ENCODE measurements at regions not wholly inside any gene's neighbourhood (a gene's known extent, or its start where the extent isn't known, plus 50 kb on each side); places are given as distances from the start of the nearest gene placed in this dataset.
"Not testable (repeated sequence)": the region's sequence is repeated elsewhere in the genome, so short reads cannot be mapped to it uniquely, and the experiment has no call there.

DNA sequence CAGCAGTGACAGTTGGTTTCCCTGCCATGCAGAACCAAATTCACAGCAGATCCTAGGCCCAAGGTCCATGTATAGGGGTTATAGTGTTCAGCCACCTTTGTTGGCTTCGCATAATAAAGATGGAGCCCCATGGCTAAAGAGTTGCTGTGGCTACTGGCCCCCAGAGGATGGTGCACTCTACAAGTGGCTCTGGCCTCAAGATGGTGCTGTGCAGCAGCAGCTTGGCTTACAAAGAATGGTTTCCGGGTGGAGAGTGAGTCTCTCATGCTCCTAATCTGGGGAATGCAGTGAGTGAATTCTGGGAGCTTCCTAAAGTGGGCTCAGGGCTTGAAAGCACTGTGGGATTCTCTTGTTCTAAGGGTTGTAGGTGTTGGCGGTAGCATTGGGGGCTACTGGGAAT lies 1199.7 kb downstream of the CNTNAP5 start:
- DNase-seq = no peak

DNA sequence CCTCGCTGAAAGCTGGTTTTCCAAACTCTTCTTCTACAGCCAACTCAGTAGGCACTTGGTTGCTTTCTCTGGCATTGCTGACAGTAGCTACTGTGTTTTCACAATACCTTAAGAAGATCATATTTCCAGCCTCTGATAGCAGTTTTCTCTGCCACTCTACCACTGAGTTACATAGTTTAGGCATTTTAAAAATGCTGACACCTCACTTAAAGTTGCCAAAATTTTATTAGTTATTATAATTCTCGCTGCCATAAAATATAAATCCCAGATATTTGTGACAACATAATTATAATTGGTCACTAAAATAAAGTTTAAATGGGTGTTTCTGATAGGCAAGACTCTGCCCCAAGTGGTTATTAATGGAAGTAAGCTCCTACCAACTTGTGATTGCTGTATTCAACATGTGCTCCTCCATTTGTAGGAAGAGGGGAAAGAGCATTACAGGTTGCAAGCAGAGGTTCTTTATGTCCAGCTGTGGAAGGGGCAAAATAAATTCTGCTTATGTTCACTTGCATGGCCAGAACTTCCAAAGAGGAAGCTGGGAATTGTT lies 1202.8 kb downstream of the CNTNAP5 start:
- peak; percentile 5 to 17 for DNase-seq

DNA sequence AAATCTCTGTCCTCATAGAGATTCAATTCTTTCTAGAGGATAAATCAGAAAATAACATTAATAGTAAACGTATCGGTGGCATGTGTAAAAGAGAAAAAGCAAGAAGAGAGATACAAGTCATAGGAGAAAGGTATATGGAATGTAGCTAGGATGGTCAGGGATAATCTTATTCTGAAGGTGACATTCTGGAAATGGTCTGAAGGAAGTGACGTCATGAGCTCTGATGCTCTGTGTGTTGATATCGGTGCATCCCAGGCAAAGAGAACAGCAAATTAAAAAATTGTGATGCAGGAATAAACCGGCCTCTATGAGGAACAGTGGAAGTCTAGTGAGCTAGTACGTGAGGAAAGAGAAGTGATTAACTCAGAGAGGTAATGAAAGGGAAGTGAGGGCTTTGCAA lies 1215.8 kb downstream of the CNTNAP5 start:
- no peak for DNase-seq

DNA sequence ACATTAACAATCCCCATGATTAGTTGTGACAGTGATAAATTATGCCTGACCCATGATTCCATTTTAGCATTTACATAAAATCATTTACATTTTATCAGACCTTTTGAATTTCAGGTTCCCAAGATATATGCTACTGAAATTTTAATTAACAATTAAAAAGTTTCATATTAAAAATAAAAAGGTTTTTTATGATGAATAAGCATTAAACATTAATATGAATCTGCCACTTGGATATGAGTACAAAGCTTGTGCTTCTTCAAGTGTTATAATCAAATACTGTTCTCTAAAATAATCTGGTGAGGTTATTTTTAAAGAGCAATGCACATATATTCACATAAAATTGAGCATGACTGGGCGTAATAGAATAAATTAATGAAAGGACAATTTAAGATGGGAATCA lies 1218.0 kb downstream of the CNTNAP5 start:
- DNase-seq = no peak

DNA sequence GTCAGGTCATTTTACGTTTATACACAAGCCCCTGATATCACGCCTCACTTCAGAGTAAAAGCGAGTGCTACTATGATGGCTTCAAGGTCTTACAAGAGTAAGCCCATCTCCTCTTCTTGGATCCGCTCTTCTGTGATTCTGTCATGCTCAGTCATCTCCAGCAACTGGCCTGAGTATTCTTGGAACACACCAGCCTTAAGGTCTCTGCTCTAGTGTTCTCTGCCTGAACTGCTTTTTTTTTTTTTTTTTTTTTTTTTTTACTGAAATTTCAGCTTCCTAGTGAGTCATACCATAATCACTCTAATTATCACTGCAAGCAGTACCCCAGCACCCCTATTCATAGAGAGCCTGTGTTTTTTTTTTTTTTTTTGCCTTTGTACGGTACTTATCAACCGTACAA lies 1228.9 kb downstream of the CNTNAP5 start:
- no peak for DNase-seq

DNA sequence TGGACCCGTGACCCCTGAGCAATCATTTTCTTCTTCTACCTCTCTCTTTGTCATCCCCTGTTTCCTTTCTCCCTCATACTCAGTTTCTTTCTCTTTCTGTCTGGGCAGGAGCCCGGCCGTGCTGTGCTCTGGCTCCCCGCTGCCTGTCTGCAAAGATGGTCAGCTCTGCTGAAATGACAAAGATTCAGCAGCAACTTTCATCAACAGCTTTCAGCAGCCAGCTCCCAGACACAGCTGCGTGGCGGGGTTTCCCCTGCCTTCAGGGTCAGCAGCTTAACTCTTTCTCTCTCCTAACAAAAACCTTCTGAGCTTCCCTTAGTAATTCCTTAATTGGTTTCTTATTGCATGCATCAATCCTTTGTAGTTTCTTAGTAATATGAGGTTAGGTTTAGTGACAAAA lies 1234.4 kb downstream of the CNTNAP5 start:
- DNase-seq = no peak

DNA sequence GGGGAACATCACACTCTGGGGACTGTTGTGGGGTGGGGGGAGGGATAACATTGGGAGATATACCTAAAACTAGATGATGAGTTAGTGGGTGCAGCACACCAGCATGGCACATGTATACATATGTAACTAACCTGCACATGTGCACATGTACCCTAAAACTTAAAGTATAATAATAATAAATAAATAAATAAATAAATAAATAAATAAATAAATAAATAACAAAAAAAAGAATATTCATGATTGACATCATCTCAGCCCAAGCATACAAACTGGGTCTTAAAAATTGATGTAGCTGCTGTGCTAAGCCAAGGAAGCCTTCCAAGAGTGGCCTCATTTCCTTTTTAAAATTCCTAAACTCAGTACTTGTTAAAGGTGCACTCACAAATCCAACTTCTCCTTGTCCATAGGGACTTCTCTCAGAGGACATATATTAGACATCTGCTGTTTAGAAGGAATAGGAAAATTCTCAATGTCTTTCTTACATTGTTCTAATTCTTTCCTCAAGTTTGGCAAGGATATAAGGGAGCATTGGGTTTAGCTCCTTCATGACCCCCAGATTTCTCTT lies 1235.4 kb downstream of the CNTNAP5 start:
- DNase-seq = not testable (repeated sequence)

DNA sequence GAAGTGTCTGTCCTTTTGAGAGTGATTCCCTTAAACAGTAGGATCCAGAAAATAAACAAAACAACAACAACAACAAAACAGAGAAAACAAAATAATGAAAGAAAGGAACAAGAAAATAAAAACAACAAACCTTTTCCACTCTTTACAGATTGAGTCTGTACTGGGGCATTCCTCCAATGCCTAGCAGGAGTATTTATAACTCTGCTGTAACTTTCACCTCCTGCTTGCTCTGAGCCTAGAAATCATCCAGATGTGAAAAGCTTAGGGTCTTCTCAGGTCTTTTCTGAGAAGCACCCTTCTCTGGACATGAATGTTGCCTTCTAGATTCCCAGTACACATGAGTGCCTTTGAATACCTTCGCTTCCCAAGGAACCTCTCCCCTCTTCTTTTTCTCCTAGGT lies 1239.4 kb downstream of the CNTNAP5 start:
- DNase-seq = no peak

DNA sequence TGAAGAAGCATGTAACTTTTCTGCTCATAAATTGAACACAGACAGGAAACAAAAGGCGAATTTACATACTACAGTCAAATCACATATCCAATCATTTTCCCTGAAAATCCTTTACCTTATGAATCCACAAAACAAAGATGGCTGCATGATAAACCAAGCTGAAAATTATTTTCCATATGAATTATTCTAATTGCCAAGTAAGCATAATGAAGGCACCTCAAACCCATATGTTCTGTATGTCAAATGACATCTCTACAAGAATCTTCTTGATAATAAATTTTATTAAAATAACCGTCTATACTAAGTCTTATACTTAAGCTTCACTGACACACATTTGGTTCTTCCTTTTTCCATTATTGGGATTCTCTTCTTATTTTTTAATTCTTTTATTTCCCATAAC lies 1242.6 kb downstream of the CNTNAP5 start:
- no peak for DNase-seq

DNA sequence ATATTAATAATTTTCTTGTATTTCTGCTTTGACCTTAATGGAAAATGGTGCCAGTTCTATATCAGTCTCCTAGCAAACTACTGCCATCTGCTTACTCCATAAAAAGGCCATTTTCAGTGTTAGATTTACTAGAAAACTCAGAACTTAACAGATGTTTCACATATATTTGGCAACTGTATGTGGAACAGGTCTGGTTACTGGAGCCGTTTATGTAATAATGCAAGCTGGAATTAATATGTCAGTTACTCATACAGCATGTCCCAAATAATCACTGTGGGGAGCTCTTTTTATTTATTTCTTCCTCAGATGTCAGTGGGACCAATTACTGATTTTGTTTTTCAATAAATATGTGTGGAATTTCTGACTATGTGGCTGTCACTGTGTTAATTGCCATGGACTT lies 1247.6 kb downstream of the CNTNAP5 start:
- DNase-seq = no peak

DNA sequence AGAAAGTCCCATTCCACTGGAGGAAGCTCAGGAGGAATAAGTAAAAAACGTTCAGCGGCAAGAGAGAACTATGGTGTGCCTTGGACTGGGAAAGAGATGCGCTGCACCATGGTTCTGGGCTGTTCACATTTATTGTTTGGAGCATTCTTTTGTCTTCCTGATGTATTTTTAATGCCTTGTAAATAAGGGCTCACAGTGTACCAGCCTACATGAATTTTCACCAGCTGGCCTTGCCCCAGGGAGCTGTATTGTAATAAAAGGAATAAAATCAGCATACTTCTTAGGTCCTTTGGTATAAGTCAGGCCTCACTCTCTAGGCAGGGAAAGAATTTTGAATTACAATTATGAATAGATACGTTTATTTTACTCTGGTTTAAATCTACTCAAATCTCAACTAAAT lies 1249.6 kb downstream of the CNTNAP5 start:
- DNase-seq = no peak

DNA sequence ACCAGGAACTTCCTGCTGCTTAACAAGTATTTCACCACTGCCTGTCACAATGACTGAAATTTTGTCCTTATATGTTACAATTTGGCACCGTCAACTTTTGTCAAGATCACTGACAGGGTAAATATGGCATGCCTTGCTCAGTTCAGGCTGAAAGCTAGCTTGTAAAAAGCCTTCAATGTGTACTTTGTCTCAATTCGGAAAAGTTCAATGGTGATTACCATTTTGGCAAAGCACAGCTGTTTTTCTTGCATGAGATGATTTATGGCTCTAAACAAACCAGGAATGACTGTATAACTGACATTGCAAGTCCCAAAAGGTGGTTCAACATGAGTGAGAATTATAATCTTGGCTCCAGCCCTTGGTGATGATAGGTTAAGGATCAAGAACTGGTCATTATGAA lies 1255.2 kb downstream of the CNTNAP5 start:
- no peak for DNase-seq

DNA sequence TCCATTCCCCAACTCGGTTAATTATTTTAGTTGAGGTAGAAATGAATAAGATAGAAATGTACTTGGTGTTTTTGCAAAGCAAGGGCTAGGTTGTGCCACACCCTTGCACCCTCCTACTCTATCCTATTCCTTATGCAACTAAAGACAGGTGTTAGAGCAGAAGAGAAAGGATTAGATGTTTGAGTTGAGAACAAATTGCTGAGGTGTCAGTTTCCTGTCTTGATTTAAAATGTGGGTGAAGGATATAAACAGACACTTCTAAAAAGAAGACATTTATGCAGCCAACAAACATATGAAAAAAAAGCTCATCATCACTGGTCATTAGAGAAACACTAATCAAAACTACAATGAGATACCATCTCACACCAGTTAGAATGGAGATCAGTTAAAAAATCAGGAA lies 1256.2 kb downstream of the CNTNAP5 start:
- no peak for DNase-seq

DNA sequence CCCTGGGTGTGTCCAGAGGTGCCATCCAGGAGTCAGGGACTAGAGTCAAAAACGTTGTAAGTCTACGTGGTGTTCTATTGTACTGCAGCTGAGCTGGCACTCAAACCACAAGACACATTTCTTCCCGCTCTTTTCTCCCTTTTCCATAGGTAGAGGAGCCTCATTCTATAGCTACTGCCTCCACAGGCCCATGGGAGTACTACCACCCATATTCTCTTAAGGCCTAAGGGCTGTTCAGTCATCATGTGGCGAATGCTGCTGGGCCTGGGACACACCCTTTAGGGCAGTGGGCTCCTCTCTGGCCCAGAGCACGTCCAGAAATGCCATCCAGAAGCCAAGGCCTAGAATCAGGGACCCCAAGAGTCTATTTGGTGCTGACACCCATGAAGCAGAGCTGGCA lies 1271.7 kb downstream of the CNTNAP5 start:
- no peak for DNase-seq

DNA sequence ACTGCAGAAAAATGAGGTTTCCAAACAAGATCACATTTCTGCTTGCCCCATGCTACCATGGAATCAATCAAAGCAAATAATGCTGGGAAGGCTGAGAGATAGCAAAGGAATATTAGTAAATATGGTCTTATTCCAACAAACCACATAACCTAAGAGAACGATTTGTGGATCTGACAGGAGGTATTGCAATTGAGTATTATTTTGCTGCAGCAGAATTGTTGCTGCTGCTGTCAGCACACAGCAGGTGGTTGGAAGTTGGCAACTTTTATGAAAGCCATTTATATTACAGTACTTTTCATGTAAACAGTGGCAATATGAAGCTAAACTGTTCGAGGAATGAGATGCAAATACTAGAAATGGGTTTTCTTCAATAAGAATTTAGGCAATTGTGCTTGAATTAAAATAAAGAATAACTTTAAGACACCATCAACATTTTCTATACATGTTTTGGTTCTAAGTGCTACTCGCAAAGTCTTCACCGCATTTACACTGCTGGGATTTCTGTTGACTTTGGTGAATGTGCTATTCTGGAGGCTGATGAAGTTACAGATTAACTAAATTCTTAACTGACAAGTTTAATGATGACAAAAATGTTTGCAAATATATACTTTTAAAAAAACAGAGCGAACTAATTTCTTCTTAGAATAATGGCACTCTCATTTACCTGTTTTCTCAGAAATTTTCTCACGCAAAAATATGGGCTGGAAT lies 1285.7 kb downstream of the CNTNAP5 start:
- no peak for DNase-seq

DNA sequence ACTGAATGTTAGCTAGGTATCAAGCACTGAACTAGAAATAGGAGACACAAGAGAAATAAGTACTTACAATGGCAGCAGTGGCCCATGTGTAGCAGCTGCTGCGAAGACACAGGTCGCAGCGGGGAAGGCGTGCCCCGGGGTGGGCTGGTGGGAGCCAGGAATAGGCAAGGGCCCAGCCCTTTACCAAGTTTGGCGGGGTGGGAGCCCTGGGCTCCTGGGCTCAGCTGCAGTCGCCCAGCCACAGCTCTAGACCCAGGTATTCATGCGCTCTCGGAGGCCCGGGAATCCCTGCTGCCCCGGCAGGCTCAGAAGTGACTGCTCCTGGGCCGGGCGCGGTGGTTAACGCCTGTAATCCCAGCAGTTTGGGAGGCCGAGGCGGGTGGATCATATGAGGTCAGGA lies 1287.3 kb downstream of the CNTNAP5 start:
- no peak for DNase-seq

DNA sequence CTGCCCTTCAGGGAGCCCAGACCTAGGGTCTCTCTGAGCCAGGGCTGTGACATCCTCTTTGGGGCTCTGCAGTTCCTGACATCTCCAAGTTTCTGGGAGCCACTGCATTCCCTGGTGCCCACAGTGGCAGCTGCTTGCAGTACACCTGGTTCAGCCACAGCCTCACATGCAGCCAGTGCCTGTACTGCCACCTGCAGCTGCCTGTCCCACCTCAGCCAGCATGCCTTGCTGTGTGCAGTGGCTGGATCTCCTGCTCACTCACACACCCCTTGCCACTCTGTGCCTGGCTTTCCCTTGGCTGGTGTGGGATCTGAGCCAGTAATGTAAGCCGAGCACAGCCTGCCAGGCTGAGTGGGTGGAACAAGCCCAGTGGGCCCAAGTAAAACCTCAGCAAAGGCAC lies 1288.7 kb downstream of the CNTNAP5 start:
- no peak for DNase-seq

DNA sequence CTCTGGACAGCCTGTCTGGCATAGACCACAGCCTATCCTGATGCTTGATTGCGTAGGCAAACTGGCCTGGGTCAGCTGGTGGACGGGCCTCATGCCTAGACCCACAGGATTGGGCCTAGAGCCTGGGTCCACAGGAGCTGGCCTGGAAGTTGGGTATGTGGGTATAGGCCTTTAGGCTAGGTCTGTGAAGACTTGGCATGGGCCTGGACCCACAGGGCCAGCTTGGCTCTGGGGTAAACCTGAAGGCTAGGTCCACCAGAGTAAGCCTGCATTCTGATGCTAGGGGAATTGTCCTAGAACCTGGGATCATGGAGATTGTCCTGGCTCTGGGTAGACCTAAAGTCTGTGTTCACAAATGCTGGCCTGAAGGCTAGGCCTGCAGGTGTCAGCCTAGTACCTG lies 1293.7 kb downstream of the CNTNAP5 start:
- no peak for DNase-seq

DNA sequence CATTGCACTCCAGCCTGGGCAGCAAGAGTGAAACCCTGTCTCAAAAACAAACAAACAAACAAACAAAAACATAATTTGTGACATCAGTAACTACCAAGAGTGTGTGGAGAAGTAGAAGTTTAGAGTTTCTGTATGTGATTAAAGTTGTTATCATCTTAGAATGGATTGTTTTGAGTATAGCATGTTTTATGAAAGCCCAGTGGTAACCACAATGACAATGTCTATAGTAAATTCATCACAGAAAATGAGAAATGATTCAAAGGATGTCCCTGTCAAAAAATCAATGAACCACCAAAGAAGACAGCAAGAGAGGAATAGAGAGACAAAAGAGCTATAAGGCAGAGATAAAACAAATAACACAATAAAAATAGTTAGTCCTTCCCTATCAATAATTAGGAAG lies 1299.2 kb downstream of the CNTNAP5 start:
- no peak for DNase-seq

DNA sequence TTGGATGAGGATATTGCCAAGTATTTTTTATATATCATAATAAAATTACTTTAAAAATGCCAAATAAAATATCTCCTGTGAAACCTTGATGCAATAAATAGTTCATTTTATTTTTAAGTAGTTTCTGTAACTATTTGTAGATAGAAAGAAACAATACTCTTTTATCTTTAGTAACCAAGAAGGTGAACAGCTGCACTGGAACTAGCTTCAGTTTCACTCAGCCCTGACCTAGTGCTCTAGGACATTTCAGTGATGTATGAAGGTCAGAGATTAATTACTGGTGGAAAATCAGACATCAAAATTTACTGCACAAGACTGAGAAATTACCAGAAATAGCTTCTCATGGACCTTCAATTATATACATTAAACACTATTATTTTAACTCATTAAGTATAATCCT lies 1305.0 kb downstream of the CNTNAP5 start:
- no peak for DNase-seq

DNA sequence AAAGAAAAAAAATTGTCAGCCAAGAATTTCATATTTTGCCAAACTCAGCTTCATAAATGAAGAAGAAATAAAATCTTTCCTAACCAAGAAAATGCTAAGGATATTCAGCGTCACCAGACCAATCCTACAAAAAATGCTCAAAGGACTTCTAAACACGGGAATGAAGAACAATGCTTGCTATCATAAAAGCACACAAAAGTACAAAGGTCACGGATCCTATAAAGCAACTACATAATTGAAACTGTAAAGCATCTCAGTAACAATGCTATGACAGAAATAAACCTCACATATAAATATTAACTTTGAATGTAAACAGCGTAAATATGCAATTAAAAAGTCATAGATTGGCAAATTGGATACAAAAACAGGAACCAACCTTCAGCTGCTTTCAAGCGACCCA lies 1314.6 kb upstream of the GYPC start:
- DNase-seq = no peak

DNA sequence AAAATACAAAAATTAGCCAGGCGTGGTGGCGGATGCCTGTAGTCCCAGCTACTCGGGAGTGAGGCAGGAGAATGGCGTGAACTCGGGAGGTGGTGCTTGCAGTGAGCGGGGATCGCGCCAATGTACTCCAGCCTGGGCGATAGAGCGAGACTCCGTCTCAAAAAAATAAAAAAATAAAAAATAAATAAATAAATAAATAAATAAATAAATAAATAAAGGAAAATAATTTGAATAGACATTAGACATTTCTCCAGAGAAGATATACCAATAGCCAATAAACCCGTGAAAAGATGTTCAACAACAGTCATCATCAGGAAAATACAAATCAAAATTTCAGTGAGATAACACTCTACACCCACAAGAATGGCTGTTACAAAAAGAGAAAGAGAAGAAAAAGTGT lies 1302.4 kb upstream of the GYPC start:
- not testable (repeated sequence) for DNase-seq

DNA sequence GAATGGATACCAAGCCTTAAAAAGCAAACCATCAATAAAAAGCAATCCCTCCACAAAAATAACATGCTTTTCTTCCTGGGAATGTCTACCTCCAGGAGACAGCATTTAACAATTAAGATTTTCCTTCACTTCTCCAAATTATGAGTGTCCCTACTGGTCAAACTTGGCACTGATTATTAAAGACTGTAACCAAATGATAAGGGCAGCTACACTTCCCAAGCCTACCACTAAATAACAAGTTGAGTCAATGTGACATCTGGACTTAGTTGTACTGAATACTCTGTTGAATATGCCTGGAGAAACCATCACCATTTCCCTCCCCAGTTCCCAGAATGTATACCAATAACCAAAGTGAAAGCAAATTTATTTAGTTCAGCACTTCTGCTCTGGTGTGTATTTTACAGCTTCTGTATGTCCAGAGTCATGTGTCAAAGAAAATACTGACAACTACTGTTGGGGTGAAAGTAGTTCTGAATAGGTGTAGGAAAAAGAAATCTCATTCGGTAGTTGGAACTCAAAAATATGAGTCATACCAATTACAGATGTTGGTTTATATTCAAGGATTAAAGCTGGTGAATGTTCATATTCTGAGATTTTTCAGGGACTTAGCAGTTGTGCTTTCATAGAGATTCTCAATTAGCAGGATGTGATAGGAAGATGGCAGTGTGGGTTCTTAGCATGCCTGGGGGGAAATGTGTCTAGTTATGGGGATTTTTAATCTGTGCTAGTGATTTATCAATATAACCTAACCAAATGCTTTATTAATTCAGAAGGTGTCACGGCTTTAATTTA lies 1291.6 kb upstream of the GYPC start:
- DNase-seq = peak in 1 of 2 experiments; percentile 7

DNA sequence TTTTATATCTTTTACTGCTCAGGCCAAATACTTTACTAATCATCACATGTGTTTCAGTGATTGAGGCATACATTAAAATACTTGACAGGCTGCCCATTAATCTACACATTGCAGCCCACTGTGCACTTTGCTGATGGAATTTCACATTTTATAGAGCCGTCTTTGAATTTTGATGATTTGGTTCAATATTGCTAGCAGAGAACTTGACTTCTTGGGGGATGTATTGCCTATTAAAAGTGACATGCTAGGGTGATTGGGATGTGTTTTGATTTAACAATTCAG lies 1291.0 kb upstream of the GYPC start:
- DNase-seq = no peak

Measured in Kasumi-1 (cell line).